ENCODE measurements at regions not wholly inside any gene's neighbourhood (a gene's known extent, or its start where the extent isn't known, plus 50 kb on each side); places are given as distances from the start of the nearest gene placed in this dataset.

- DNase-seq (ENCODE audit: unreplicated experiment): no peak
- POLR2A ChIA-PET: no interaction called here
- peaks cover 29% of the 10 kb centered on the region for H3K27me3 Mint-ChIP-seq (ENCODE audit: insufficient read depth, unreplicated experiment)
- H3K9me3 Mint-ChIP-seq (ENCODE audit: unreplicated experiment): no peaks in the 10 kb centered on the region
- no peak for TF ChIP-seq CTCF (IDR thresholded peaks at IDR 0.05; ENCODE audit: unreplicated experiment)
- no peak overlapping the region for H3K4me3 Mint-ChIP-seq (ENCODE audit: unreplicated experiment)
- H3K27ac Mint-ChIP-seq (ENCODE audit: low read depth, unreplicated experiment): no peak overlapping the region
- H3K4me1 Mint-ChIP-seq (ENCODE audit: insufficient read depth, unreplicated experiment): peaks cover 7% of the 10 kb centered on the region
- intact Hi-C loops (cut with micrococcal nuclease): no loop called here
- BruUV-seq (replicated peaks): no TSS peak
- CTCF ChIA-PET: no interaction called here
- no peaks in the 10 kb centered on the region for H3K36me3 Mint-ChIP-seq (ENCODE audit: insufficient read depth, unreplicated experiment)
Measured at GRCh38 chr7:156122752-156123354, 310.6 kb upstream of the SHH start.

- CTCF ChIA-PET: interaction anchor here (0.5 kb wide), 1 partner anchor 21 kb away, joined by 3 read pairs; no protein-coding TSS in a partner anchor
- Mint-ChIP-seq H3K4me3 (ENCODE audit: unreplicated experiment) (no peak overlapping the region), H3K9me3 (ENCODE audit: unreplicated experiment) (no peaks in the 10 kb centered on the region), H3K36me3 (ENCODE audit: insufficient read depth, unreplicated experiment) (no peaks in the 10 kb centered on the region), H3K27me3 (ENCODE audit: insufficient read depth, unreplicated experiment) (peaks cover 29% of the 10 kb centered on the region), H3K4me1 (ENCODE audit: insufficient read depth, unreplicated experiment) (no peaks in the 10 kb centered on the region), H3K27ac (ENCODE audit: low read depth, unreplicated experiment) (no peak overlapping the region)
- TF ChIP-seq CTCF (IDR thresholded peaks at IDR 0.05; ENCODE audit: unreplicated experiment): no peak
- intact Hi-C loops (cut with micrococcal nuclease): no loop called here
- POLR2A ChIA-PET: no interaction called here
- no TSS peak for BruUV-seq (replicated peaks)
- DNase-seq (ENCODE audit: unreplicated experiment): no peak
Measured at GRCh38 chr7:156121956-156122355, 309.7 kb upstream of the SHH start.

- no peaks in the 10 kb centered on the region for H3K9me3 Mint-ChIP-seq (ENCODE audit: unreplicated experiment)
- no peak for TF ChIP-seq CTCF (IDR thresholded peaks at IDR 0.05; ENCODE audit: unreplicated experiment)
- intact Hi-C loops (cut with micrococcal nuclease): no loop called here
- no peak overlapping the region for H3K27ac Mint-ChIP-seq (ENCODE audit: low read depth, unreplicated experiment)
- DNase-seq (ENCODE audit: unreplicated experiment): no peak
- no peak overlapping the region for H3K4me3 Mint-ChIP-seq (ENCODE audit: unreplicated experiment)
- CTCF ChIA-PET: no interaction called here
- BruUV-seq (replicated peaks): no TSS peak
- POLR2A ChIA-PET: no interaction called here
- H3K27me3 Mint-ChIP-seq (ENCODE audit: insufficient read depth, unreplicated experiment): peaks cover 29% of the 10 kb centered on the region
- no peaks in the 10 kb centered on the region for H3K36me3 Mint-ChIP-seq (ENCODE audit: insufficient read depth, unreplicated experiment)
- H3K4me1 Mint-ChIP-seq (ENCODE audit: insufficient read depth, unreplicated experiment): no peaks in the 10 kb centered on the region
Measured at GRCh38 chr7:156121434-156121833, 309.2 kb upstream of the SHH start.

- no peaks in the 10 kb centered on the region for H3K9me3 Mint-ChIP-seq (ENCODE audit: unreplicated experiment)
- ChIA-PET CTCF (no interaction called here), POLR2A (interaction anchor here (0.7 kb wide), 1 partner anchor 28 kb away, joined by 3 read pairs; no protein-coding TSS in a partner anchor)
- no peak overlapping the region for H3K4me3 Mint-ChIP-seq (ENCODE audit: unreplicated experiment)
- DNase-seq (ENCODE audit: unreplicated experiment): no peak
- H3K27me3 Mint-ChIP-seq (ENCODE audit: insufficient read depth, unreplicated experiment): peaks cover 29% of the 10 kb centered on the region
- H3K4me1 Mint-ChIP-seq (ENCODE audit: insufficient read depth, unreplicated experiment): no peaks in the 10 kb centered on the region
- no peaks in the 10 kb centered on the region for H3K36me3 Mint-ChIP-seq (ENCODE audit: insufficient read depth, unreplicated experiment)
- no peak for TF ChIP-seq CTCF (IDR thresholded peaks at IDR 0.05; ENCODE audit: unreplicated experiment)
- H3K27ac Mint-ChIP-seq (ENCODE audit: low read depth, unreplicated experiment): no peak overlapping the region
- BruUV-seq (replicated peaks): no TSS peak
- intact Hi-C loops (cut with micrococcal nuclease): no loop called here
Measured at GRCh38 chr7:156120552-156120951, 308.3 kb upstream of the SHH start.

Measured in MCF 10A (cell line).